PFSK-1 (cell line): ENCODE measurements at regions not wholly inside any gene's neighbourhood (a gene's known extent, or its start where the extent isn't known, plus 50 kb on each side); places are given as distances from the start of the nearest gene placed in this dataset.

Experiments used
- FOXP2 ChIP-seq: optimal IDR thresholded peaks from 2 replicates; pipeline ENCODE3; 2011; ENCODE audit warnings: borderline replicate concordance, control low read depth, inconsistent platforms; ENCODE audit not compliant: insufficient read depth; ENCODE audit errors: extremely low read length, extremely low read depth
- POLR2AphosphoS5 ChIP-seq: IDR thresholded peaks from 2 replicates; pipeline ENCODE4 v1.6.1; 2012; ENCODE audit warnings: low read depth, mild to moderate bottlenecking, control low read depth, low read length, moderate library complexity
- SIN3A ChIP-seq: IDR thresholded peaks from 2 replicates; pipeline ENCODE4 v1.6.1; 2012; ENCODE audit warnings: mild to moderate bottlenecking, low read length, moderate library complexity, borderline replicate concordance; ENCODE audit not compliant: insufficient read depth
- TAF1 ChIP-seq: IDR thresholded peaks from 2 replicates; pipeline ENCODE4 v1.6.1; 2012; ENCODE audit warnings: low read length, control low read depth, borderline replicate concordance; ENCODE audit not compliant: insufficient read depth
- TF ChIP-seq, protein P1 (sequence below), 2 experiments: IDR thresholded peaks; 2 replicates each; pipeline versions ENCODE4 v1.6.1 to v1.8.0; 2011 to 2012; ENCODE audit warnings: low read depth in 2 of 2, low read length in 2 of 2, control low read depth in 1 of 2, inconsistent platforms in 1 of 2, mild to moderate bottlenecking in 1 of 2, moderate library complexity in 1 of 2; ENCODE audit not compliant: insufficient read depth in 1 of 2

DNA sequence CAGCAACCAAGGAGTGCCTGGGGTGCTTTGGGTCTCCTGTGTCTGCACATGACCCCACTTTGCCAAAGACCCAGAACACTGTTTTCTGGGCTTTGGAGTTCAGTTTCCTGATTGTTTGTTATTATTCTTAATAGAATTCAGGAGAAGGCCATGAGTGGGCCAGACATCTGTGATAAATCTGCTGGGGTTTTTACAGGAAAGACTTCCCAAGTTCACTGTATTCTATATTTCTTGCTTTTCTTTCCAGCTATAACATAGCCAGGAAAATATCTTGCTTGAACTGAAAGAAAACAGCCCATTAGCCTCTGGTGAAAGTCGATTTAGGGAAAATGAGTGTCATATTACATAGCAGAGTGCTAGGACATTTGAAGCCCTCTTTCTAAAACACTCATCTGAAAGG, 345.1 kb upstream of the USP24 start:
- TF ChIP-seq TAF1 (no peak), SIN3A (no peak), FOXP2 (no peak), POLR2AphosphoS5 (no peak)
- TF ChIP-seq, protein P1, sequence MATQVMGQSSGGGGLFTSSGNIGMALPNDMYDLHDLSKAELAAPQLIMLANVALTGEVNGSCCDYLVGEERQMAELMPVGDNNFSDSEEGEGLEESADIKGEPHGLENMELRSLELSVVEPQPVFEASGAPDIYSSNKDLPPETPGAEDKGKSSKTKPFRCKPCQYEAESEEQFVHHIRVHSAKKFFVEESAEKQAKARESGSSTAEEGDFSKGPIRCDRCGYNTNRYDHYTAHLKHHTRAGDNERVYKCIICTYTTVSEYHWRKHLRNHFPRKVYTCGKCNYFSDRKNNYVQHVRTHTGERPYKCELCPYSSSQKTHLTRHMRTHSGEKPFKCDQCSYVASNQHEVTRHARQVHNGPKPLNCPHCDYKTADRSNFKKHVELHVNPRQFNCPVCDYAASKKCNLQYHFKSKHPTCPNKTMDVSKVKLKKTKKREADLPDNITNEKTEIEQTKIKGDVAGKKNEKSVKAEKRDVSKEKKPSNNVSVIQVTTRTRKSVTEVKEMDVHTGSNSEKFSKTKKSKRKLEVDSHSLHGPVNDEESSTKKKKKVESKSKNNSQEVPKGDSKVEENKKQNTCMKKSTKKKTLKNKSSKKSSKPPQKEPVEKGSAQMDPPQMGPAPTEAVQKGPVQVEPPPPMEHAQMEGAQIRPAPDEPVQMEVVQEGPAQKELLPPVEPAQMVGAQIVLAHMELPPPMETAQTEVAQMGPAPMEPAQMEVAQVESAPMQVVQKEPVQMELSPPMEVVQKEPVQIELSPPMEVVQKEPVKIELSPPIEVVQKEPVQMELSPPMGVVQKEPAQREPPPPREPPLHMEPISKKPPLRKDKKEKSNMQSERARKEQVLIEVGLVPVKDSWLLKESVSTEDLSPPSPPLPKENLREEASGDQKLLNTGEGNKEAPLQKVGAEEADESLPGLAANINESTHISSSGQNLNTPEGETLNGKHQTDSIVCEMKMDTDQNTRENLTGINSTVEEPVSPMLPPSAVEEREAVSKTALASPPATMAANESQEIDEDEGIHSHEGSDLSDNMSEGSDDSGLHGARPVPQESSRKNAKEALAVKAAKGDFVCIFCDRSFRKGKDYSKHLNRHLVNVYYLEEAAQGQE (IDR thresholded peaks at IDR 0.05; ENCODE audit: insufficient read depth in 1 of 2, low read depth in 2 of 2, low read length in 2 of 2) = no peak

DNA sequence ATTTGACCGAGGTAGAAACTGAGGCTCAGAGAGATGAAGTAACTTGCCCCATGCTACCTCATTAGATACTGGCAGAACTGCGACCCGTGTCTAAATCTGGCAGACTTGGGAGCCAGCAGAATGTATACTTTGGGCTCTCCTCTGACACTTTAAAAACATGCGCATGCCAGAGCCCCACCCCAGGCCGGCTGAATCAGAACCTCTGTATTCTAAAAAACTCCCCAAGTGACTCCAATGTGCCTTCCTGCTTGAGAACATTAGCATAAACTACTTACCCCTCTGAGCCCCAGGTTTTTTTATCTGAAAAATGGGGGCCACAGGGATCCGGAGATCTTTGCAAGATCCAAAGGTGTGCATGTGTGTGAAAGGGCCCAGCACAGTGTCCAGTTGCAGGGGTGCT, 344.7 kb upstream of the USP24 start:
- TF ChIP-seq, protein P1 (IDR thresholded peaks at IDR 0.05; ENCODE audit: insufficient read depth in 1 of 2, low read depth in 2 of 2, low read length in 2 of 2) = no peak
- TF ChIP-seq FOXP2 (no peak), SIN3A (no peak), POLR2AphosphoS5 (no peak), TAF1 (no peak)

DNA sequence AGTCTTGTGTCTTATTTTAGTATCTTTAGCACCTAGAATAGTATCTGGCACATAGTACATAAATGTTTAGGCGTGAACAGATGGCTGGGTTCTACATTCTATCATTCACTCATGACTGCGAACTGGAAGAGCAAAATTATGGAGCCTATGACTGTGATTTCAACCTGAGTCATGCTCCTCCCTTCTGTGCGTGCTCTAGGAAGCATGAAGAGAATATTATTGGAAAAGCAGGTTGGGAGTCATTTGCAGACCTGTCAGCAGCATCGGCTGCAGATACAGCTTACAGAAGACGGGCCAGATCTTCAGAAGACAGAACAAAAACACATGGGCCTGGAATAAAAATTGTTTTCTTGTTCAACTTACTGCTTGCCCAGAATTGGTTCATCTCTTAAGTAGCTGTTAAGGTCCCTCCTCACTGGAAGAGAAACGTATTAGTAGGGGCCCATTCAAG, 344.0 kb upstream of the USP24 start:
- TF ChIP-seq TAF1 = no peak
- TF ChIP-seq, protein P1 (IDR thresholded peaks at IDR 0.05; ENCODE audit: insufficient read depth in 1 of 2, low read depth in 2 of 2, low read length in 2 of 2) = no peak
- TF ChIP-seq FOXP2 = no peak
- TF ChIP-seq POLR2AphosphoS5 = no peak

DNA sequence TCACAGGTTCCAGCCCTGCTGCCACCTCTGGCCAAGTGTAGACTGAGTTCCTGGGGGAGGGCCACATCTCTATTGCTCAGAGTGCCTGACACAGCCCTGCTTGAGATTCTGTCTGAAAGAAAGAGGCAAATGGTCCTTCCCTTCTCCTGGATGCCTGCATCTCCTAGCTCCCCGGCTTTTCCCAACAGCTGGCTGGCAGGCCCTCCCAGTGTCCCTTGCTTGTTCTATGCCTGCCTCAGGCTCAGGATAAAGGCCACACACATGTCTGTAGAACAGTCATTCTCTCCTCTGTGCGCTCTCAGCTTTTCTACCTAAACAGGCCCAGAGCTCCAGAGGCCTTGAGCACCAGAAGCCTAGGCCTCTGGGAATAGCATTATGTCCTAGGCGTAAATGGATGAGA, 343.4 kb upstream of the USP24 start:
- TF ChIP-seq FOXP2 (no peak), POLR2AphosphoS5 (no peak), SIN3A (no peak), TAF1 (no peak)
- TF ChIP-seq, protein P1 (IDR thresholded peaks at IDR 0.05; ENCODE audit: insufficient read depth in 1 of 2, low read depth in 2 of 2, low read length in 2 of 2) = no peak
